D721Med (cell line): ENCODE measurements at regions not wholly inside any gene's neighbourhood (a gene's known extent, or its start where the extent isn't known, plus 50 kb on each side); places are given as distances from the start of the nearest gene placed in this dataset.

Experiments used
- DNase-seq: peaks from one replicate; pipeline ENCODE4 v3.0.0; 2011; ENCODE audit warnings: low spot score; ENCODE audit not compliant: insufficient read length
- FAIRE-seq: peaks from 2 replicates; lab custom pipeline; 2011; peaks lifted over from hg19 to GRCh38; lab: Jason Lieb, UNC
- CTCF ChIP-seq: IDR thresholded peaks from 2 replicates; pipeline ENCODE4 v1.5.1; 2012; ENCODE audit warnings: mild to moderate bottlenecking, control low read depth; ENCODE audit not compliant: insufficient read depth; ENCODE audit errors: missing control alignments

GRCh38 chr7:22551768-22552513, 52.0 kb upstream of the STEAP1B start:
- FAIRE-seq (no peak), DNase-seq (no peak)
- no peak for TF ChIP-seq CTCF

GRCh38 chr7:22550514-22551030, 50.6 kb upstream of the STEAP1B start:
- no peak for TF ChIP-seq CTCF
- no peak for DNase-seq
- FAIRE-seq, result no peak

- FAIRE-seq (no peak), DNase-seq (no peak)
- peak; percentile 6 for TF ChIP-seq CTCF
These were observed 49.9 kb upstream of the STEAP1B start for GRCh38 chr7:22549667-22550513.
